ENCODE measurements at regions not wholly inside any gene's neighbourhood (a gene's known extent, or its start where the extent isn't known, plus 50 kb on each side); places are given as distances from the start of the nearest gene placed in this dataset.

DNA sequence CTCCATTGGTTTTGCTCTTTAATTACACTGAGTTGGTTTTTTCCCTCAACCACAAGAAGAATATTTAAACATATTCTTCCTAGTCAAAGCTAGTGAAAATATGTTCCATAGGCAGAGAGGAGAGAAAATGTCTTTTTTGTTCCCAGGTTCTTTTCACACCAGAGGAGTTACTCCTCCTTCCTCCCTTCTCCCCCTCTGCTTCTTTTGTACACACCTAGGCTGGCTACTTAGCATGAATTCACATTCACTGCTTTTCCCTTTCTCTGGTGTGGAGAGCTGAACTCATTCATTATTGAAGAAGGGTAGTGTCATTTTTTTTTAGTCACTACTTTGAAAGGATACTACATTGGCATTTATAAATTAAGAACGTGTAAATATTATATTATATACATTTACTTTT lies 56.6 kb upstream of the UGP2 start:
- Histone ChIP-seq H3K4me2 (ENCODE audit: low read length) (no peak overlapping the region), H3K27me3 (ENCODE audit: insufficient read depth, low read depth, low read length) (no peaks in the 10 kb centered on the region), H3K36me3 (ENCODE audit: insufficient read depth, low read length) (no peaks in the 10 kb centered on the region), H3K4me3 (ENCODE audit: low read length) (no peak overlapping the region), H3K79me2 (replicated peaks; ENCODE audit: insufficient read depth, low read length) (no peaks in the 10 kb centered on the region), H2AFZ (ENCODE audit: low read depth, low read length) (no peak overlapping the region), H3K9me3 (ENCODE audit: low read length) (no peaks in the 10 kb centered on the region), H3F3A (ENCODE audit: insufficient read depth, low read length, poor library complexity, severe bottlenecking) (no peaks in the 10 kb centered on the region), H4K20me1 (ENCODE audit: insufficient read depth) (no peaks in the 10 kb centered on the region), H3K27ac (ENCODE audit: low read length) (no peak overlapping the region), H3K9ac (ENCODE audit: low read length) (no peak overlapping the region), H3K9me2 (ENCODE audit: insufficient read depth, low read length) (no peaks in the 10 kb centered on the region)
- TF ChIP-seq TAF1 (IDR thresholded peaks at IDR 0.05; ENCODE audit: low read depth): no peak

DNA sequence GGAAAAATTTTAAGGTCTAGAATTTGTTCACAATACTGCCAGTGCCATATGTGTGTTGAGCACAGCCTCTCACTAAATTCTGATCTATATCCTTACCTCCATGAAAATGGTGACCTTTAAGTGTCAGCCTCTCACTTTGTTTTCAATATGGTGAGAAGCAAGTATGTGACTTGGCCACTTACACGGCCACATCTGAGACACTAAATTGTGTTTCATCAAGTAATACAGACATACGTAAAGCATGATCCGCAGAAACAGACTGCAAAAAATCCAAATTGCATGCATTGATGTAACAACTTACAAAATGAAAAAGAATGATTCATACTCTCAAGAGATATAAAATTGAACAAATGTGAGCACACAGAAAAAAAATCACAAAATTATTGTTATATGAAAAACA lies 55.2 kb upstream of the UGP2 start:
- H3K27ac ChIP-seq (ENCODE audit: low read length): no peak overlapping the region
- H3F3A ChIP-seq (ENCODE audit: insufficient read depth, low read length, poor library complexity, severe bottlenecking): no peaks in the 10 kb centered on the region
- no peaks in the 10 kb centered on the region for H3K9me3 ChIP-seq (ENCODE audit: low read length)
- H3K4me3 ChIP-seq (ENCODE audit: low read length): no peak overlapping the region
- H4K20me1 ChIP-seq (ENCODE audit: insufficient read depth): no peaks in the 10 kb centered on the region
- no peaks in the 10 kb centered on the region for H3K79me2 ChIP-seq (replicated peaks; ENCODE audit: insufficient read depth, low read length)
- no peak overlapping the region for H3K9ac ChIP-seq (ENCODE audit: low read length)
- no peaks in the 10 kb centered on the region for H3K9me2 ChIP-seq (ENCODE audit: insufficient read depth, low read length)
- H3K27me3 ChIP-seq (ENCODE audit: insufficient read depth, low read depth, low read length): no peaks in the 10 kb centered on the region
- H2AFZ ChIP-seq (ENCODE audit: low read depth, low read length): no peak overlapping the region
- no peaks in the 10 kb centered on the region for H3K36me3 ChIP-seq (ENCODE audit: insufficient read depth, low read length)
- TF ChIP-seq POLR2AphosphoS5 (IDR thresholded peaks at IDR 0.05) (no peak), TAF1 (IDR thresholded peaks at IDR 0.05; ENCODE audit: low read depth) (no peak), MXI1 (conservative IDR thresholded peaks at IDR 0.05; ENCODE audit: poor library complexity, severe bottlenecking) (no peak), RAD21 (conservative IDR thresholded peaks at IDR 0.05) (no peak), SMC3 (conservative IDR thresholded peaks at IDR 0.05; ENCODE audit: poor library complexity) (no peak), EZH2 (IDR thresholded peaks at IDR 0.05; ENCODE audit: borderline replicate concordance, insufficient read depth, low read length, poor library complexity, severe bottlenecking) (no peak), EP300 (conservative IDR thresholded peaks at IDR 0.05; ENCODE audit: poor library complexity, severe bottlenecking) (no peak)
- TF ChIP-seq, protein P1, sequence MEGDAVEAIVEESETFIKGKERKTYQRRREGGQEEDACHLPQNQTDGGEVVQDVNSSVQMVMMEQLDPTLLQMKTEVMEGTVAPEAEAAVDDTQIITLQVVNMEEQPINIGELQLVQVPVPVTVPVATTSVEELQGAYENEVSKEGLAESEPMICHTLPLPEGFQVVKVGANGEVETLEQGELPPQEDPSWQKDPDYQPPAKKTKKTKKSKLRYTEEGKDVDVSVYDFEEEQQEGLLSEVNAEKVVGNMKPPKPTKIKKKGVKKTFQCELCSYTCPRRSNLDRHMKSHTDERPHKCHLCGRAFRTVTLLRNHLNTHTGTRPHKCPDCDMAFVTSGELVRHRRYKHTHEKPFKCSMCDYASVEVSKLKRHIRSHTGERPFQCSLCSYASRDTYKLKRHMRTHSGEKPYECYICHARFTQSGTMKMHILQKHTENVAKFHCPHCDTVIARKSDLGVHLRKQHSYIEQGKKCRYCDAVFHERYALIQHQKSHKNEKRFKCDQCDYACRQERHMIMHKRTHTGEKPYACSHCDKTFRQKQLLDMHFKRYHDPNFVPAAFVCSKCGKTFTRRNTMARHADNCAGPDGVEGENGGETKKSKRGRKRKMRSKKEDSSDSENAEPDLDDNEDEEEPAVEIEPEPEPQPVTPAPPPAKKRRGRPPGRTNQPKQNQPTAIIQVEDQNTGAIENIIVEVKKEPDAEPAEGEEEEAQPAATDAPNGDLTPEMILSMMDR (IDR thresholded peaks at IDR 0.05; ENCODE audit: poor library complexity, severe bottlenecking): no peak
- TF ChIP-seq, protein P2, sequence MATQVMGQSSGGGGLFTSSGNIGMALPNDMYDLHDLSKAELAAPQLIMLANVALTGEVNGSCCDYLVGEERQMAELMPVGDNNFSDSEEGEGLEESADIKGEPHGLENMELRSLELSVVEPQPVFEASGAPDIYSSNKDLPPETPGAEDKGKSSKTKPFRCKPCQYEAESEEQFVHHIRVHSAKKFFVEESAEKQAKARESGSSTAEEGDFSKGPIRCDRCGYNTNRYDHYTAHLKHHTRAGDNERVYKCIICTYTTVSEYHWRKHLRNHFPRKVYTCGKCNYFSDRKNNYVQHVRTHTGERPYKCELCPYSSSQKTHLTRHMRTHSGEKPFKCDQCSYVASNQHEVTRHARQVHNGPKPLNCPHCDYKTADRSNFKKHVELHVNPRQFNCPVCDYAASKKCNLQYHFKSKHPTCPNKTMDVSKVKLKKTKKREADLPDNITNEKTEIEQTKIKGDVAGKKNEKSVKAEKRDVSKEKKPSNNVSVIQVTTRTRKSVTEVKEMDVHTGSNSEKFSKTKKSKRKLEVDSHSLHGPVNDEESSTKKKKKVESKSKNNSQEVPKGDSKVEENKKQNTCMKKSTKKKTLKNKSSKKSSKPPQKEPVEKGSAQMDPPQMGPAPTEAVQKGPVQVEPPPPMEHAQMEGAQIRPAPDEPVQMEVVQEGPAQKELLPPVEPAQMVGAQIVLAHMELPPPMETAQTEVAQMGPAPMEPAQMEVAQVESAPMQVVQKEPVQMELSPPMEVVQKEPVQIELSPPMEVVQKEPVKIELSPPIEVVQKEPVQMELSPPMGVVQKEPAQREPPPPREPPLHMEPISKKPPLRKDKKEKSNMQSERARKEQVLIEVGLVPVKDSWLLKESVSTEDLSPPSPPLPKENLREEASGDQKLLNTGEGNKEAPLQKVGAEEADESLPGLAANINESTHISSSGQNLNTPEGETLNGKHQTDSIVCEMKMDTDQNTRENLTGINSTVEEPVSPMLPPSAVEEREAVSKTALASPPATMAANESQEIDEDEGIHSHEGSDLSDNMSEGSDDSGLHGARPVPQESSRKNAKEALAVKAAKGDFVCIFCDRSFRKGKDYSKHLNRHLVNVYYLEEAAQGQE (IDR thresholded peaks at IDR 0.05; ENCODE audit: borderline replicate concordance): no peak
- H3K4me2 ChIP-seq (ENCODE audit: low read length): no peak overlapping the region

DNA sequence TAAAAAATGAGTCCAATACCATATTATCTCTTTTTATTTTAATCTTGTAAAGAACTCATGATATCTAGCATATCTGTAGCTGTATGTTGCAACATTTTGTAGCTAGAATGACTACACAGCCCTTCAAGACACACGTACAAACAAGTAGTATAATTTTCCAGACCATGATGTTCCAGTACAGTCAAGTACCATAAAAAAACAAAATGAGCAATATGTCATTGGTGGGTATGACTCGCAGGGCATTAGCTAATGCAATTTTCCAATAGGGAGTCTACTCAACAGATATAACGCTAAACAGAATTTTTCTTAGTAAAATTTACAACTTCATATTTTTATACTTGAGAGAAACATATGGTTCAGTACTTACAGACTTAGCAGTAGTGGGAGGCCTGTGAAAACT lies 53.6 kb upstream of the UGP2 start:
- Histone ChIP-seq H3K9me2 (ENCODE audit: insufficient read depth, low read length) (no peaks in the 10 kb centered on the region), H3K27ac (ENCODE audit: low read length) (no peak overlapping the region), H3F3A (ENCODE audit: insufficient read depth, low read length, poor library complexity, severe bottlenecking) (no peaks in the 10 kb centered on the region), H3K9ac (ENCODE audit: low read length) (no peak overlapping the region), H3K27me3 (ENCODE audit: insufficient read depth, low read depth, low read length) (no peaks in the 10 kb centered on the region), H3K36me3 (ENCODE audit: insufficient read depth, low read length) (no peaks in the 10 kb centered on the region), H3K4me2 (ENCODE audit: low read length) (no peak overlapping the region), H2AFZ (ENCODE audit: low read depth, low read length) (no peak overlapping the region), H3K4me3 (ENCODE audit: low read length) (no peak overlapping the region), H3K9me3 (ENCODE audit: low read length) (no peaks in the 10 kb centered on the region), H4K20me1 (ENCODE audit: insufficient read depth) (no peaks in the 10 kb centered on the region), H3K79me2 (replicated peaks; ENCODE audit: insufficient read depth, low read length) (no peaks in the 10 kb centered on the region)
- TF ChIP-seq EP300 (conservative IDR thresholded peaks at IDR 0.05; ENCODE audit: poor library complexity, severe bottlenecking) (no peak), TAF1 (IDR thresholded peaks at IDR 0.05; ENCODE audit: low read depth) (no peak), EZH2 (IDR thresholded peaks at IDR 0.05; ENCODE audit: borderline replicate concordance, insufficient read depth, low read length, poor library complexity, severe bottlenecking) (no peak), SMC3 (conservative IDR thresholded peaks at IDR 0.05; ENCODE audit: poor library complexity) (no peak), POLR2AphosphoS5 (IDR thresholded peaks at IDR 0.05) (no peak), MXI1 (conservative IDR thresholded peaks at IDR 0.05; ENCODE audit: poor library complexity, severe bottlenecking) (no peak), RAD21 (conservative IDR thresholded peaks at IDR 0.05) (no peak)
- TF ChIP-seq, protein P1 (IDR thresholded peaks at IDR 0.05; ENCODE audit: poor library complexity, severe bottlenecking): no peak
- TF ChIP-seq, protein P2 (IDR thresholded peaks at IDR 0.05; ENCODE audit: borderline replicate concordance): no peak

All from neural cell (in vitro differentiated cells).